Gastroesophageal sphincter (tissue), 3 donors: ENCODE measurements at regions not wholly inside any gene's neighbourhood (a gene's known extent, or its start where the extent isn't known, plus 50 kb on each side); places are given as distances from the start of the nearest gene placed in this dataset.

Experiments
- EP300 ChIP-seq: sonication (generic); formaldehyde crosslinking; IDR thresholded peaks from one replicate; pipeline ENCODE4 v1.6.1; 2017; ENCODE audit warnings: antibody characterized with exemption, mild to moderate bottlenecking
- POLR2A ChIP-seq, 2 donors: fragments of 450-650 bp; IDR thresholded peaks; one replicate each; pipeline ENCODE4 v1.6.1; 2017; ENCODE audit warnings: antibody characterized with exemption in 2 of 2, mild to moderate bottlenecking in 2 of 2, moderate library complexity in 1 of 2
- POLR2AphosphoS5 ChIP-seq: sonication (generic); formaldehyde crosslinking; IDR thresholded peaks from one replicate; pipeline ENCODE4 v1.6.1; 2017; ENCODE audit warnings: antibody characterized with exemption
- TF ChIP-seq, protein P1 (sequence below), 4 experiments: fragments of 200-600 bp in 2 of 4; fragments of 450-650 bp in 2 of 4; sonication (generic) in 1 of 4; IDR thresholded peaks; one replicate each; pipeline ENCODE4 v1.5.1; 2017 to 2019; ENCODE audit warnings: antibody characterized with exemption in 4 of 4, mild to moderate bottlenecking in 2 of 4, moderate library complexity in 2 of 4

DNA sequence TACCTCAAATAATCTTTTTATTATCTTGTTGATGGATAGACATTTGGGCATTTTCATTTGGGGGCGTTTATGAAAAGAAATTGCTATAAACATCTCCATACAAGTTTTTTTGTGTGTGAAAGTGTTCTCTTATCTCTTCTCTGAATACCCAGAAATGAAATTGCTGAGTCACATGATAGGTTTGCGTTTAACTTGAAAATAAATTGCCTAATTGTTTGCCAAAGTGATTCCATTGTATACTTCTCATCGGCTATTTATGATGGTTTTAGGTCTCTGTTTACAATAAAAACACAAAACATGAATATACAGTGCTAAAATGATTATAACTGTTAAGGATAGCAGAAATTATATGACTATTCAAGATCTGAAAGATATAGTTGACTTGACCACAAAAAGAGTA lies 361.7 kb downstream of the TAF11L14 start:
- TF ChIP-seq, protein P1, sequence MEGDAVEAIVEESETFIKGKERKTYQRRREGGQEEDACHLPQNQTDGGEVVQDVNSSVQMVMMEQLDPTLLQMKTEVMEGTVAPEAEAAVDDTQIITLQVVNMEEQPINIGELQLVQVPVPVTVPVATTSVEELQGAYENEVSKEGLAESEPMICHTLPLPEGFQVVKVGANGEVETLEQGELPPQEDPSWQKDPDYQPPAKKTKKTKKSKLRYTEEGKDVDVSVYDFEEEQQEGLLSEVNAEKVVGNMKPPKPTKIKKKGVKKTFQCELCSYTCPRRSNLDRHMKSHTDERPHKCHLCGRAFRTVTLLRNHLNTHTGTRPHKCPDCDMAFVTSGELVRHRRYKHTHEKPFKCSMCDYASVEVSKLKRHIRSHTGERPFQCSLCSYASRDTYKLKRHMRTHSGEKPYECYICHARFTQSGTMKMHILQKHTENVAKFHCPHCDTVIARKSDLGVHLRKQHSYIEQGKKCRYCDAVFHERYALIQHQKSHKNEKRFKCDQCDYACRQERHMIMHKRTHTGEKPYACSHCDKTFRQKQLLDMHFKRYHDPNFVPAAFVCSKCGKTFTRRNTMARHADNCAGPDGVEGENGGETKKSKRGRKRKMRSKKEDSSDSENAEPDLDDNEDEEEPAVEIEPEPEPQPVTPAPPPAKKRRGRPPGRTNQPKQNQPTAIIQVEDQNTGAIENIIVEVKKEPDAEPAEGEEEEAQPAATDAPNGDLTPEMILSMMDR (IDR thresholded peaks at IDR 0.05): no peak
- TF ChIP-seq POLR2AphosphoS5 (no peak), POLR2A (IDR thresholded peaks at IDR 0.05) (no peak), EP300 (no peak)
